NOMO-1 treated with DMSO at 0.1 percent for 48 hours (cell line): ENCODE measurements at regions not wholly inside any gene's neighbourhood (a gene's known extent, or its start where the extent isn't known, plus 50 kb on each side); places are given as distances from the start of the nearest gene placed in this dataset.
"Not testable (repeated sequence)": the region's sequence is repeated elsewhere in the genome, so short reads cannot be mapped to it uniquely, and the experiment has no call there.

Source experiments
- DNase-seq: peaks from one replicate; lab custom pipeline; 2025; ENCODE audit not compliant: unreplicated experiment; lab: John Stamatoyannopoulos, UW

- DNase-seq, result not testable (repeated sequence)
Measured at GRCh38 chrX:113154315-113154714, 313.7 kb upstream of the AMOT start.

GRCh38 chrX:113136836-113137235, 296.2 kb upstream of the AMOT start:
- DNase-seq, result no peak

- no peak for DNase-seq
Measured at GRCh38 chrX:113133316-113133715, 292.7 kb upstream of the AMOT start.

GRCh38 chrX:113124693-113125092, 284.1 kb upstream of the AMOT start:
- no peak for DNase-seq

GRCh38 chrX:113075521-113075920, 234.9 kb upstream of the AMOT start:
- DNase-seq, result no peak

- DNase-seq, result no peak
Measured at GRCh38 chrX:113059714-113060113, 219.1 kb upstream of the AMOT start.

- no peak for DNase-seq
Measured at GRCh38 chrX:113058634-113059033, 218.0 kb upstream of the AMOT start.

- no peak for DNase-seq
Measured at GRCh38 chrX:113048896-113049295, 208.3 kb upstream of the AMOT start.

GRCh38 chrX:113048480-113048879, 207.8 kb upstream of the AMOT start:
- DNase-seq, result no peak

- no peak for DNase-seq
Measured at GRCh38 chrX:113033966-113034680, 193.5 kb upstream of the AMOT start.

- DNase-seq, result no peak
Measured at GRCh38 chrX:113019958-113020357, 179.3 kb upstream of the AMOT start.

GRCh38 chrX:113009837-113010236, 169.2 kb upstream of the AMOT start:
- DNase-seq, result no peak

GRCh38 chrX:113009029-113009428, 168.4 kb upstream of the AMOT start:
- DNase-seq, result no peak

- DNase-seq, result no peak
Measured at GRCh38 chrX:113001836-113002235, 161.2 kb upstream of the AMOT start.

- no peak for DNase-seq
Measured at GRCh38 chrX:112997991-112998390, 157.4 kb upstream of the AMOT start.

- no peak for DNase-seq
Measured at GRCh38 chrX:112991801-112992200, 151.2 kb upstream of the AMOT start.

GRCh38 chrX:112979879-112980278, 139.2 kb upstream of the AMOT start:
- DNase-seq, result no peak

- DNase-seq, result no peak
Measured at GRCh38 chrX:112968351-112969133, 127.9 kb upstream of the AMOT start.

- no peak for DNase-seq
Measured at GRCh38 chrX:112967903-112968302, 127.3 kb upstream of the AMOT start.

GRCh38 chrX:112967341-112967740, 126.7 kb upstream of the AMOT start:
- no peak for DNase-seq

GRCh38 chrX:112961981-112962380, 121.3 kb upstream of the AMOT start:
- DNase-seq, result no peak

GRCh38 chrX:112947981-112948615, 107.5 kb upstream of the AMOT start:
- DNase-seq, result no peak
